SK-N-SH treated with all-trans-retinoic acid at 6 μM for 48 hours (cell line): ENCODE measurements at regions not wholly inside any gene's neighbourhood (a gene's known extent, or its start where the extent isn't known, plus 50 kb on each side); places are given as distances from the start of the nearest gene placed in this dataset.

ENCODE experiments used
- ATAC-seq: fragments of 200-7000 bp; cut with Tn5 transposase; 3 replicates; pipeline ENCODE4 v1.9.1; 2020; ENCODE audit warnings: mild to moderate bottlenecking, moderate library complexity
- ARNTL ChIP-seq: fragments of 450-650 bp; formaldehyde crosslinking; IDR thresholded peaks from 2 replicates; pipeline ENCODE4 v1.5.0; 2020; ENCODE audit warnings: low read depth, mild to moderate bottlenecking, moderate library complexity, borderline replicate concordance
- CSDC2 ChIP-seq: fragments of 250-450 bp; sonication (Bioruptor Pico); IDR thresholded peaks from 2 replicates; pipeline ENCODE4 v1.5.0; 2020; ENCODE audit warnings: mild to moderate bottlenecking, moderate library complexity
- ESRRG ChIP-seq: fragments of 250-450 bp; sonication (Bioruptor Pico); IDR thresholded peaks from 2 replicates; pipeline ENCODE4 v1.6.1; 2021; ENCODE audit warnings: mild to moderate bottlenecking
- GLIS3 ChIP-seq: fragments of 250-450 bp; sonication (Bioruptor Pico); IDR thresholded peaks from 2 replicates; pipeline ENCODE4 v1.5.0; 2020; ENCODE audit warnings: mild to moderate bottlenecking, moderate library complexity
- ISL1 ChIP-seq: fragments of 250-450 bp; sonication (Bioruptor Pico); IDR thresholded peaks from 2 replicates; pipeline ENCODE4 v2.1.2; 2022; ENCODE audit warnings: mild to moderate bottlenecking, moderate library complexity
- OSR1 ChIP-seq: fragments of 250-450 bp; sonication (Bioruptor Pico); IDR thresholded peaks from 2 replicates; pipeline ENCODE4 v1.8.0; 2022; ENCODE audit warnings: moderate library complexity, mild to moderate bottlenecking, inconsistent platforms
- PPARA ChIP-seq: fragments of 250-450 bp; sonication (Bioruptor Pico); IDR thresholded peaks from 2 replicates; pipeline ENCODE4 v1.5.0; 2020; ENCODE audit warnings: mild to moderate bottlenecking, borderline replicate concordance
- SNAI2 ChIP-seq: fragments of 250-450 bp; sonication (Bioruptor Pico); IDR thresholded peaks from 2 replicates; pipeline ENCODE4 v1.5.0; 2020; ENCODE audit warnings: mild to moderate bottlenecking, moderate library complexity
- TCF4 ChIP-seq: fragments of 250-450 bp; sonication (Bioruptor Pico); IDR thresholded peaks from 2 replicates; pipeline ENCODE4 v1.8.0; 2021; ENCODE audit warnings: mild to moderate bottlenecking, moderate library complexity, borderline replicate concordance
- TOX ChIP-seq: fragments of 250-450 bp; sonication (Bioruptor Pico); IDR thresholded peaks from 2 replicates; pipeline ENCODE4 v1.8.0; 2021; ENCODE audit warnings: mild to moderate bottlenecking, moderate library complexity, borderline replicate concordance
- ZC3H10 ChIP-seq: fragments of 250-450 bp; sonication (Bioruptor Pico); IDR thresholded peaks from 2 replicates; pipeline ENCODE4 v1.5.1; 2021; ENCODE audit warnings: mild to moderate bottlenecking, moderate library complexity
- ZFP3 ChIP-seq: fragments of 250-450 bp; sonication (Bioruptor Pico); IDR thresholded peaks from 2 replicates; pipeline ENCODE4 v1.5.0; 2020; ENCODE audit warnings: mild to moderate bottlenecking, moderate library complexity
- ZFP30 ChIP-seq: fragments of 450-650 bp; formaldehyde crosslinking; IDR thresholded peaks from 2 replicates; pipeline ENCODE4 v1.5.0; 2022; ENCODE audit warnings: mild to moderate bottlenecking, moderate library complexity
- ZNF70 ChIP-seq: fragments of 450-650 bp; formaldehyde crosslinking; IDR thresholded peaks from 2 replicates; pipeline ENCODE4 v1.5.0; 2020; ENCODE audit warnings: mild to moderate bottlenecking, moderate library complexity
- ZNF8 ChIP-seq: fragments of 450-650 bp; formaldehyde crosslinking; IDR thresholded peaks from 2 replicates; pipeline ENCODE4 v1.5.0; 2020; ENCODE audit warnings: mild to moderate bottlenecking, moderate library complexity
- TF ChIP-seq, protein P1 (sequence below): fragments of 250-450 bp; sonication (Bioruptor Pico); IDR thresholded peaks from 2 replicates; pipeline ENCODE4 v1.5.0; 2020; ENCODE audit warnings: mild to moderate bottlenecking, moderate library complexity
- TF ChIP-seq, protein P2 (sequence below): fragments of 250-450 bp; sonication (Bioruptor Pico); IDR thresholded peaks from 2 replicates; pipeline ENCODE4 v1.8.0; 2021; ENCODE audit warnings: low read depth, mild to moderate bottlenecking, moderate library complexity, borderline replicate concordance
- TF ChIP-seq, protein P3 (sequence below): fragments of 250-450 bp; sonication (Bioruptor Pico); IDR thresholded peaks from 2 replicates; pipeline ENCODE4 v1.5.1; 2021; ENCODE audit warnings: mild to moderate bottlenecking, moderate library complexity
- TF ChIP-seq, protein P4 (sequence below): fragments of 250-450 bp; sonication (Bioruptor Pico); IDR thresholded peaks from 2 replicates; pipeline ENCODE4 v1.5.1; 2020; ENCODE audit warnings: low read depth, mild to moderate bottlenecking, moderate library complexity

DNA sequence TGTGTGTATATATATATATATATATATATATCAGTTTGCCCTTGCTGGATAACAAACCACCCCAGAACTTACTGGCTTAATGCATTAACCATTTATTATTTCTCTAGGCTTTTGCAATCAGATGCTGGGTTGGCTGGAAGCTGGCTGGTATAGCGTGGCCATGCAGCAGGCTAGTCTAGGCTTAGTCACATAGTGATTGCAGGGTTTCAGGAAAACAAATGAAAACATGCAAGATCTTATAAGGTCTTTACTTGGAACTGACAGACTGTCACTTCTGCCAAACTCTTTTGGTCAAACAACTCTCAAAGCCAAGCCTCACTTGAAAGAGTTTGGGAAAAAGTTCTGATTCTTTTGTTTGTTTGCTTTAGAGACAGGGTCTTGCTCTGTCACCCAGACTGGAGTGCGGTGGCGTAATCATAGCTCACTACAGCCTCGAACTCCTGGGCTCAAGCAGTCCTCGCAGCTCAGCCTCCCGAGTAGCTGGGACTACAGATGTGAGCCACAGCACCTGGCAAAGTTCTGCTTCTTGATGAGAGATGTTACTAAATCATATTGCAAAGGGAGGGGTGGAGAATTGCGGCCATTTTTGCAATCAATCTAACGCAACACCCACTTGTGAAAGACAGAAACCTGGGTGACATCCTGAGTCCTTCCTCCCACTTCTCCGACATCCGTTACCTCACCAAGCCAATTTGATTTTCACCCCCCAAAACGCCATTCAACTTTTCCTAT, 58.7 kb upstream of the SMOX start:
- no peak for ATAC-seq
- TF ChIP-seq ZC3H10 (no peak), GLIS3 (CRISPR knock-in tag) (no peak), OSR1 (CRISPR knock-in tag) (no peak), ZNF70 (CRISPR knock-in tag) (no peak), CSDC2 (CRISPR knock-in tag) (no peak), PPARA (no peak), ZNF8 (no peak)
- TF ChIP-seq, protein P1, sequence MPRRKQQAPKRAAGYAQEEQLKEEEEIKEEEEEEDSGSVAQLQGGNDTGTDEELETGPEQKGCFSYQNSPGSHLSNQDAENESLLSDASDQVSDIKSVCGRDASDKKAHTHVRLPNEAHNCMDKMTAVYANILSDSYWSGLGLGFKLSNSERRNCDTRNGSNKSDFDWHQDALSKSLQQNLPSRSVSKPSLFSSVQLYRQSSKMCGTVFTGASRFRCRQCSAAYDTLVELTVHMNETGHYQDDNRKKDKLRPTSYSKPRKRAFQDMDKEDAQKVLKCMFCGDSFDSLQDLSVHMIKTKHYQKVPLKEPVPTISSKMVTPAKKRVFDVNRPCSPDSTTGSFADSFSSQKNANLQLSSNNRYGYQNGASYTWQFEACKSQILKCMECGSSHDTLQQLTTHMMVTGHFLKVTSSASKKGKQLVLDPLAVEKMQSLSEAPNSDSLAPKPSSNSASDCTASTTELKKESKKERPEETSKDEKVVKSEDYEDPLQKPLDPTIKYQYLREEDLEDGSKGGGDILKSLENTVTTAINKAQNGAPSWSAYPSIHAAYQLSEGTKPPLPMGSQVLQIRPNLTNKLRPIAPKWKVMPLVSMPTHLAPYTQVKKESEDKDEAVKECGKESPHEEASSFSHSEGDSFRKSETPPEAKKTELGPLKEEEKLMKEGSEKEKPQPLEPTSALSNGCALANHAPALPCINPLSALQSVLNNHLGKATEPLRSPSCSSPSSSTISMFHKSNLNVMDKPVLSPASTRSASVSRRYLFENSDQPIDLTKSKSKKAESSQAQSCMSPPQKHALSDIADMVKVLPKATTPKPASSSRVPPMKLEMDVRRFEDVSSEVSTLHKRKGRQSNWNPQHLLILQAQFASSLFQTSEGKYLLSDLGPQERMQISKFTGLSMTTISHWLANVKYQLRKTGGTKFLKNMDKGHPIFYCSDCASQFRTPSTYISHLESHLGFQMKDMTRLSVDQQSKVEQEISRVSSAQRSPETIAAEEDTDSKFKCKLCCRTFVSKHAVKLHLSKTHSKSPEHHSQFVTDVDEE (CRISPR knock-in tag), result no peak
- TF ChIP-seq, protein P2, sequence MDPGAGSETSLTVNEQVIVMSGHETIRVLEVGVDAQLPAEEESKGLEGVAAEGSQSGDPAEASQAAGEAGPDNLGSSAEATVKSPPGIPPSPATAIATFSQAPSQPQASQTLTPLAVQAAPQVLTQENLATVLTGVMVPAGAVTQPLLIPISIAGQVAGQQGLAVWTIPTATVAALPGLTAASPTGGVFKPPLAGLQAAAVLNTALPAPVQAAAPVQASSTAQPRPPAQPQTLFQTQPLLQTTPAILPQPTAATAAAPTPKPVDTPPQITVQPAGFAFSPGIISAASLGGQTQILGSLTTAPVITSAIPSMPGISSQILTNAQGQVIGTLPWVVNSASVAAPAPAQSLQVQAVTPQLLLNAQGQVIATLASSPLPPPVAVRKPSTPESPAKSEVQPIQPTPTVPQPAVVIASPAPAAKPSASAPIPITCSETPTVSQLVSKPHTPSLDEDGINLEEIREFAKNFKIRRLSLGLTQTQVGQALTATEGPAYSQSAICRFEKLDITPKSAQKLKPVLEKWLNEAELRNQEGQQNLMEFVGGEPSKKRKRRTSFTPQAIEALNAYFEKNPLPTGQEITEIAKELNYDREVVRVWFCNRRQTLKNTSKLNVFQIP (CRISPR knock-in tag), result no peak

DNA sequence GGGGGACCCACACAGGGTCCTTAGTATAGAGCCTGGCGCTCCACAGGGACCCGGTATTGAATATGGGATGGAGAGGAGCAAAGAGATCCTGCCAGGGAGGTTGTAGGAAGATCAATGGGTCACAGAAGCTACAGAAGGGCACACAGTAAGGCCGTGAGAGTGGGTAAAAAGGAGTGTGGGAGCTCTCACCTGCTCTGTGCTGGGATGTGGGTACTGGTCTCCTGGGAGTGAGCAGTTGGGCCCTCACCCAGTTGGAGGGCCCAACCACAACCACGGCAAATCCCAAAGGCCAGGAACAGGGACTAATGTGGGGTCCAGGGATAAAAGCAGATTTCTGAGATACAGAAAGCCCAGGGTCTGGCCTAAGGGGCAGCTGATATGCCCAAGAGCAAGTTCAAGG, 59.9 kb upstream of the SMOX start:
- ATAC-seq, result no peak
- TF ChIP-seq ZNF8, result no peak

DNA sequence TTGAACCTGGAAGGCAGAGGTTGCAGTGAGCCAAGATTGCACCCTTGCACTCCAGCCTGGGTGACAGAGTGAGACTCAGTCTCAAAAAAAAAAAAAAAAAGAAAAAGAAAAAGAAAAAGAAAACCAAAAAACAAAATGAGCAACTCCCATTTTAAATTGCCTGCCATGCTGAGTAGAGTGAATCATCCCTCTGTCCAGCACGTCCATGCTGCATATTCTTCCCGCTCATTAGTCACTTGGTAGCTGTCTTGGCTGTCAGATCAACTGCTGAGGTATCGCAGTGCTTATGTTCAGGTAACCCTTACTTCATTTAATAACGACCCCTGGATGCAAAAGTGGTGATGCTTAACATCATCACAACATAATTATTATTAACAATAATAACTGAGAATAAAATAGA, 60.7 kb upstream of the SMOX start:
- TF ChIP-seq, protein P1 (CRISPR knock-in tag), result no peak
- TF ChIP-seq ZFP30 (no peak), ISL1 (CRISPR knock-in tag) (no peak), ZNF8 (no peak), TOX (CRISPR knock-in tag) (no peak), SNAI2 (CRISPR knock-in tag) (no peak)
- TF ChIP-seq, protein P3, sequence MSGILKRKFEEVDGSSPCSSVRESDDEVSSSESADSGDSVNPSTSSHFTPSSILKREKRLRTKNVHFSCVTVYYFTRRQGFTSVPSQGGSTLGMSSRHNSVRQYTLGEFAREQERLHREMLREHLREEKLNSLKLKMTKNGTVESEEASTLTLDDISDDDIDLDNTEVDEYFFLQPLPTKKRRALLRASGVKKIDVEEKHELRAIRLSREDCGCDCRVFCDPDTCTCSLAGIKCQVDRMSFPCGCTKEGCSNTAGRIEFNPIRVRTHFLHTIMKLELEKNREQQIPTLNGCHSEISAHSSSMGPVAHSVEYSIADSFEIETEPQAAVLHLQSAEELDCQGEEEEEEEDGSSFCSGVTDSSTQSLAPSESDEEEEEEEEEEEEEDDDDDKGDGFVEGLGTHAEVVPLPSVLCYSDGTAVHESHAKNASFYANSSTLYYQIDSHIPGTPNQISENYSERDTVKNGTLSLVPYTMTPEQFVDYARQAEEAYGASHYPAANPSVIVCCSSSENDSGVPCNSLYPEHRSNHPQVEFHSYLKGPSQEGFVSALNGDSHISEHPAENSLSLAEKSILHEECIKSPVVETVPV (CRISPR knock-in tag), result no peak
- TF ChIP-seq, all 23 proteins: peak for 0
- no peak for ATAC-seq

DNA sequence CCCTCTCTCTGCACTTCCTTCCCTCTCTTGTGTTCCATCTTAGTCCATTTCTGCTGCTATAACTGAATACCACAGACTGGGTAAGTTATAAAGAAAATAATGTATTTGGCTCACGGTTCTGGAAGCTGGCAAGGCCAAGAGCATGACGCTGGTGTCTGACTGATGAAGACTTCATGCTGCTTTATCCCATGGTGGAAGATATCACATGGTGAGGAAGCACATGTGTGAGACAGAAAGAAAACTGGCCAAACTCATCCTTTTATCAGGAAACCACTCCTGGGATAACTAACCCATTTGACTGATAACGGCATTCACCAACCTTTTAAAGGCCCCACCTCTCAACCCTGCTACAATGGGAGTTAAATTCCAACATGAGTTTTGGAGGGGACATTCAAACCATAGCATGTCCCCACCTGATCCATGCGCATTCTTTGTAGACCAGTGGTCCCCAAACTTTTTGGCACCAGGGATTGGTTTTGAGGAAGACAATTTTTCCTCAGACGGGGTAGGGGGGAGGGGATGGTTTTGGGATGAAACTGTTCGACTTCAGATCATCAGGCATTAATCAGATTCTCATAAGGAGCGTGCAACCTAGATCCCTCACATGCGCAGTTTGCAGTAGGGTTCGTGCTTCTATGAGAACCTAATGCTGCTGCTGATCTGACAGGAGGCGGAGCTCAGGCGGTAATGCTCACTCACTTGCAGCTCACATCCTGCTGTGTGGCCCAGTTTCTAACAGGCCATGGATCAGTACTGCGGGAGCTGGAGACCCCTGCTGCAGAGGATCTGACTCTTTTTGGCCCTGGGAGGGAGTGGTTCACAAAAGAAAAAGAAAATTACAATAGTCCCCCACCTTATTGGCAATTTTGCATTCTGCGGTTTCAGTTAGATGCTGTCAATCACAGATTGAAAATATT, 61.6 kb upstream of the SMOX start:
- no peak for ATAC-seq
- no peak for TF ChIP-seq ISL1 (CRISPR knock-in tag)
- no peak for TF ChIP-seq ARNTL (CRISPR knock-in tag)
- no peak for TF ChIP-seq ZFP3 (CRISPR knock-in tag)
- TF ChIP-seq CSDC2 (CRISPR knock-in tag), result no peak
- no peak for TF ChIP-seq ESRRG (CRISPR knock-in tag)
- TF ChIP-seq, protein P2 (CRISPR knock-in tag), result no peak
- TF ChIP-seq, protein P1 (CRISPR knock-in tag), result no peak
- no peak for TF ChIP-seq TCF4 (CRISPR knock-in tag)
- TF ChIP-seq, protein P4, sequence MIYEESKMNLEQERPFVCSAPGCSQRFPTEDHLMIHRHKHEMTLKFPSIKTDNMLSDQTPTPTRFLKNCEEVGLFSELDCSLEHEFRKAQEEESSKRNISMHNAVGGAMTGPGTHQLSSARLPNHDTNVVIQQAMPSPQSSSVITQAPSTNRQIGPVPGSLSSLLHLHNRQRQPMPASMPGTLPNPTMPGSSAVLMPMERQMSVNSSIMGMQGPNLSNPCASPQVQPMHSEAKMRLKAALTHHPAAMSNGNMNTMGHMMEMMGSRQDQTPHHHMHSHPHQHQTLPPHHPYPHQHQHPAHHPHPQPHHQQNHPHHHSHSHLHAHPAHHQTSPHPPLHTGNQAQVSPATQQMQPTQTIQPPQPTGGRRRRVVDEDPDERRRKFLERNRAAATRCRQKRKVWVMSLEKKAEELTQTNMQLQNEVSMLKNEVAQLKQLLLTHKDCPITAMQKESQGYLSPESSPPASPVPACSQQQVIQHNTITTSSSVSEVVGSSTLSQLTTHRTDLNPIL, result no peak
